Mesothelial cell of epicardium (in vitro differentiated cells): ENCODE measurements at regions not wholly inside any gene's neighbourhood (a gene's known extent, or its start where the extent isn't known, plus 50 kb on each side); places are given as distances from the start of the nearest gene placed in this dataset.

Experiments
- DNase-seq, 2 experiments: peaks; one replicate each; pipeline ENCODE4 v3.0.0; 2021; ENCODE audit warnings: low spot score in 2 of 2; ENCODE audit not compliant: unreplicated experiment in 2 of 2
- H3K27ac Mint-ChIP-seq: 2 replicates; pipeline ENCODE4 v1.8.0; 2021; ENCODE audit warnings: mixed read lengths
- H3K27me3 Mint-ChIP-seq: 2 replicates; pipeline ENCODE4 v1.8.0; 2021; ENCODE audit warnings: low read depth, mixed read lengths
- H3K36me3 Mint-ChIP-seq: 2 replicates; pipeline ENCODE4 v1.8.0; 2021; ENCODE audit warnings: mixed read lengths
- H3K4me1 Mint-ChIP-seq: 2 replicates; pipeline ENCODE4 v1.8.0; 2021; ENCODE audit warnings: mixed read lengths
- H3K4me3 Mint-ChIP-seq: 2 replicates; pipeline ENCODE4 v1.8.0; 2021; ENCODE audit warnings: mild to moderate bottlenecking, moderate library complexity, mixed read lengths
- H3K9me3 Mint-ChIP-seq: 2 replicates; pipeline ENCODE4 v1.8.0; 2021; ENCODE audit warnings: mixed read lengths
- CTCF ChIP-seq: fragments of 200-600 bp; sonication (generic); IDR thresholded peaks from one replicate; pipeline ENCODE4 v1.5.0; 2021; ENCODE audit warnings: antibody characterized with exemption; ENCODE audit not compliant: unreplicated experiment

GRCh38 chr14:80004871-80005270, 206.4 kb downstream of the DIO2 start:
- no peaks in the 10 kb centered on the region for H3K4me1 Mint-ChIP-seq
- no peak for TF ChIP-seq CTCF
- H3K27me3 Mint-ChIP-seq, result peaks cover 27% of the 10 kb centered on the region
- H3K36me3 Mint-ChIP-seq, result no peaks in the 10 kb centered on the region
- H3K4me3 Mint-ChIP-seq, result no peak overlapping the region
- DNase-seq, result no peak
- H3K27ac Mint-ChIP-seq, result no peak overlapping the region
- no peaks in the 10 kb centered on the region for H3K9me3 Mint-ChIP-seq

GRCh38 chr14:80003138-80003537, 208.2 kb downstream of the DIO2 start:
- Mint-ChIP-seq H3K4me1 (no peaks in the 10 kb centered on the region), H3K27me3 (peaks cover 23% of the 10 kb centered on the region), H3K9me3 (no peaks in the 10 kb centered on the region), H3K36me3 (no peaks in the 10 kb centered on the region), H3K27ac (no peak overlapping the region), H3K4me3 (no peak overlapping the region)
- TF ChIP-seq CTCF, result no peak
- no peak for DNase-seq

- no peaks in the 10 kb centered on the region for H3K9me3 Mint-ChIP-seq
- H3K27ac Mint-ChIP-seq, result no peak overlapping the region
- H3K4me1 Mint-ChIP-seq, result peaks cover 5% of the 10 kb centered on the region
- H3K36me3 Mint-ChIP-seq, result no peaks in the 10 kb centered on the region
- H3K4me3 Mint-ChIP-seq, result no peak overlapping the region
- no peak for TF ChIP-seq CTCF
- no peak for DNase-seq
- peaks cover 28% of the 10 kb centered on the region for H3K27me3 Mint-ChIP-seq
These were observed 213.6 kb downstream of the DIO2 start for GRCh38 chr14:79997509-79998208.

GRCh38 chr14:79992407-79993198, 218.7 kb downstream of the DIO2 start:
- Mint-ChIP-seq H3K27ac (peak overlapping the region; percentile 47), H3K9me3 (no peaks in the 10 kb centered on the region), H3K4me1 (peaks cover 6% of the 10 kb centered on the region), H3K4me3 (no peak overlapping the region), H3K36me3 (no peaks in the 10 kb centered on the region), H3K27me3 (peaks cover 22% of the 10 kb centered on the region)
- TF ChIP-seq CTCF, result no peak
- no peak for DNase-seq

- Mint-ChIP-seq H3K27me3 (peaks cover 18% of the 10 kb centered on the region), H3K4me3 (no peak overlapping the region), H3K36me3 (no peaks in the 10 kb centered on the region), H3K27ac (no peak overlapping the region), H3K9me3 (no peaks in the 10 kb centered on the region), H3K4me1 (peaks cover 6% of the 10 kb centered on the region)
- no peak for DNase-seq
- TF ChIP-seq CTCF, result no peak
These were observed 219.4 kb downstream of the DIO2 start for GRCh38 chr14:79991866-79992265.
